GM19397 (cell line): ENCODE measurements at regions not wholly inside any gene's neighbourhood (a gene's known extent, or its start where the extent isn't known, plus 50 kb on each side); places are given as distances from the start of the nearest gene placed in this dataset.

ENCODE experiments used
- ATAC-seq: cut with Tn5 transposase; IDR thresholded peaks from one replicate; pipeline ENCODE4 v1.9.1; 2021; ENCODE audit warnings: mild to moderate bottlenecking, moderate library complexity; ENCODE audit not compliant: unreplicated experiment

- no peak for ATAC-seq
These were observed 403.5 kb downstream of the ZSWIM6 start for GRCh38 chr5:61735531-61735930.

- no peak for ATAC-seq
These were observed 403.9 kb downstream of the ZSWIM6 start for GRCh38 chr5:61735995-61736394.

GRCh38 chr5:61737301-61737963 lies 405.4 kb downstream of the ZSWIM6 start:
- ATAC-seq = no peak

GRCh38 chr5:61737964-61738340 lies 405.9 kb downstream of the ZSWIM6 start:
- no peak for ATAC-seq

- no peak for ATAC-seq
These were observed 406.4 kb downstream of the ZSWIM6 start for GRCh38 chr5:61738446-61738845.

- no peak for ATAC-seq
These were observed 412.9 kb downstream of the ZSWIM6 start for GRCh38 chr5:61744690-61745619.

GRCh38 chr5:61746831-61747575 lies 414.9 kb downstream of the ZSWIM6 start:
- ATAC-seq = no peak

GRCh38 chr5:61748121-61748520 lies 416.1 kb downstream of the ZSWIM6 start:
- ATAC-seq = no peak

- no peak for ATAC-seq
These were observed 416.6 kb downstream of the ZSWIM6 start for GRCh38 chr5:61748651-61749050.

- no peak for ATAC-seq
These were observed 420.5 kb downstream of the ZSWIM6 start for GRCh38 chr5:61752588-61752987.

- ATAC-seq = no peak
These were observed 422.7 kb downstream of the ZSWIM6 start for GRCh38 chr5:61754792-61755191.

GRCh38 chr5:61755726-61756222 lies 423.7 kb downstream of the ZSWIM6 start:
- no peak for ATAC-seq

GRCh38 chr5:61758711-61759110 lies 426.7 kb downstream of the ZSWIM6 start:
- ATAC-seq = no peak

- ATAC-seq = no peak
These were observed 433.4 kb downstream of the ZSWIM6 start for GRCh38 chr5:61765471-61765870.

- ATAC-seq = no peak
These were observed 434.1 kb downstream of the ZSWIM6 start for GRCh38 chr5:61766141-61766540.

- ATAC-seq = no peak
These were observed 435.4 kb downstream of the ZSWIM6 start for GRCh38 chr5:61767231-61768080.

GRCh38 chr5:61768692-61769281 lies 436.7 kb downstream of the ZSWIM6 start:
- peak; percentile 80 for ATAC-seq

- ATAC-seq = no peak
These were observed 439.0 kb downstream of the ZSWIM6 start for GRCh38 chr5:61771062-61771461.

- no peak for ATAC-seq
These were observed 439.8 kb downstream of the ZSWIM6 start for GRCh38 chr5:61771808-61772207.

- no peak for ATAC-seq
These were observed 443.8 kb downstream of the ZSWIM6 start for GRCh38 chr5:61775901-61776300.
